ENCODE measurements at regions not wholly inside any gene's neighbourhood (a gene's known extent, or its start where the extent isn't known, plus 50 kb on each side); places are given as distances from the start of the nearest gene placed in this dataset.

DNA sequence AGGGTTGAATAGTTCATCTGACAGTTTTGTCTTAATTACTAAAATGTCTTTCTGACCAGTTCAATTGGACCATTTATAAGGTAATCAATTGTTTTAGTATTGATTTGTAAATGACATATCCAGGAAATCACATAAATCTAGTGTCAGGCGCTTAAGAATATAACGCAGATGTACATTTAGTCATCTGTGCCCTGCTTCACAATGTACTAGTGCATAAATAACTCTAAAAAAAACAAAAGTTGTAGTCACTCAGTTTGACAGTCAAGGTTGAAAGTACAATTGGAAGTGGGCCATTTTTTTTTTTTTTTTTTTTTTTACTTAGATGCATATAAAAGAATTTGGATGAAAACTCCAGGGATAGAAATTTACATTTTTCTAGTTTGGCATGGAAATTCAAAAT is 490.4 kb downstream of the PTPRC start:
- Histone ChIP-seq H2AFZ (ENCODE audit: low read length) (no peak overlapping the region), H2BK15ac (ENCODE audit: low read length) (no peak overlapping the region), H2AK5ac (ENCODE audit: low read depth, low read length) (no peak overlapping the region), H3K4me2 (ENCODE audit: insufficient read depth, low read length, poor library complexity, severe bottlenecking) (no peak overlapping the region), H3K79me1 (ENCODE audit: low read depth, low read length) (no peaks in the 10 kb centered on the region), H3K4me3 (ENCODE audit: low read length in 2 of 2) (no peak overlapping the region), H2BK120ac (ENCODE audit: low read depth, low read length) (no peak overlapping the region), H4K91ac (ENCODE audit: low read depth, low read length, poor library complexity) (no peak overlapping the region), H3K4me1 (ENCODE audit: control insufficient read depth in 2 of 2, insufficient read depth in 1 of 2, low read depth in 1 of 2, low read length in 2 of 2) (no peaks in the 10 kb centered on the region), H3K23ac (ENCODE audit: low read depth, low read length, poor library complexity) (no peak overlapping the region), H2BK12ac (ENCODE audit: low read length) (no peak overlapping the region), H3K27me3 (ENCODE audit: control insufficient read depth in 3 of 3, insufficient read depth in 3 of 3, low read depth in 1 of 3, low read length in 3 of 3) (no peaks in the 10 kb centered on the region), H2BK5ac (ENCODE audit: low read length) (no peak overlapping the region), H3K27ac (replicated peaks; ENCODE audit: low read length) (no peak overlapping the region), H3K18ac (ENCODE audit: low read length) (no peak overlapping the region), H4K8ac (ENCODE audit: low read depth, low read length) (no peak overlapping the region), H3K4ac (ENCODE audit: low read length) (no peak overlapping the region), H3K9ac (ENCODE audit: low read depth, low read length, poor library complexity) (no peak overlapping the region), H3K14ac (ENCODE audit: low read length) (no peak overlapping the region), H3K36me3 (replicated peaks in 1 of 2; ENCODE audit: control insufficient read depth in 2 of 2, insufficient read depth in 2 of 2, low read length in 2 of 2) (no peaks in the 10 kb centered on the region), H3K9me3 (replicated peaks in 1 of 2; ENCODE audit: control insufficient read depth in 2 of 2, insufficient read depth in 1 of 2, low read depth in 1 of 2, low read length in 2 of 2) (no peaks in the 10 kb centered on the region)
- DNase-seq (ENCODE audit: low spot score), result no peak
- WGBS, 2 donors (ENCODE audit: extremely low coverage in 2 of 2, insufficient read length in 2 of 2, insufficient replicate concordance in 1 of 2), result no CpG with 5 or more reads among the region's 2 CpGs

DNA sequence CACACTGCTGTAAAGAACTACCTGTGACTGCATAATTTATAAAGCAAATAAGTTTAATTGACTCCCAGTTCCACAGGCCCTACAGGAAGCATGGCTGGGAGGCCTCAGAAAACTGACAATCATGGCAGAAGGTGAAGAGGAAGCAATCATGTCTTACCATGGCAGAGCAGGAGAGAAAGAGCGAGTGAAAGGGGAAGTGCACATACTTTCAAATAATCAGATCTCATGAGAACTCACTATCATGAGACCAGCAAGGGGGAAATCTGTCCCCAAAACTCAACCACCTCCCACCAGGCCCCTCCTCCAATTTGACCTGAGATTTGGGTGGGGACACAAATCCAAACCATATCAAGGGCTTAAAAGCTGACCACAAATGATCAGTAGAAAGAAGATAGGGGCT is 493.2 kb downstream of the PTPRC start:
- WGBS, 2 donors (ENCODE audit: extremely low coverage in 2 of 2, insufficient read length in 2 of 2, insufficient replicate concordance in 1 of 2), result no CpG with 5 or more reads among the region's 1 CpG
- H2AK5ac ChIP-seq (ENCODE audit: low read depth, low read length), result no peak overlapping the region
- no peak overlapping the region for H3K18ac ChIP-seq (ENCODE audit: low read length)
- no peaks in the 10 kb centered on the region for H3K79me1 ChIP-seq (ENCODE audit: low read depth, low read length)
- H3K4me3 ChIP-seq (ENCODE audit: low read length in 2 of 2), result no peak overlapping the region
- H2BK120ac ChIP-seq (ENCODE audit: low read depth, low read length), result no peak overlapping the region
- H4K8ac ChIP-seq (ENCODE audit: low read depth, low read length), result no peak overlapping the region
- no peak overlapping the region for H3K9ac ChIP-seq (ENCODE audit: low read depth, low read length, poor library complexity)
- H2BK15ac ChIP-seq (ENCODE audit: low read length), result no peak overlapping the region
- no peak overlapping the region for H4K91ac ChIP-seq (ENCODE audit: low read depth, low read length, poor library complexity)
- no peaks in the 10 kb centered on the region for H3K27me3 ChIP-seq (ENCODE audit: control insufficient read depth in 3 of 3, insufficient read depth in 3 of 3, low read depth in 1 of 3, low read length in 3 of 3)
- peak overlapping the region; percentile 4 for H2AFZ ChIP-seq (ENCODE audit: low read length)
- no peak overlapping the region for H2BK5ac ChIP-seq (ENCODE audit: low read length)
- H3K4me2 ChIP-seq (ENCODE audit: insufficient read depth, low read length, poor library complexity, severe bottlenecking), result no peak overlapping the region
- no peak overlapping the region for H3K4ac ChIP-seq (ENCODE audit: low read length)
- H3K4me1 ChIP-seq (ENCODE audit: control insufficient read depth in 2 of 2, insufficient read depth in 1 of 2, low read depth in 1 of 2, low read length in 2 of 2), result no peaks in the 10 kb centered on the region
- H3K36me3 ChIP-seq (replicated peaks in 1 of 2; ENCODE audit: control insufficient read depth in 2 of 2, insufficient read depth in 2 of 2, low read length in 2 of 2), result no peaks in the 10 kb centered on the region
- no peak overlapping the region for H3K23ac ChIP-seq (ENCODE audit: low read depth, low read length, poor library complexity)
- DNase-seq (ENCODE audit: low spot score), result no peak
- H2BK12ac ChIP-seq (ENCODE audit: low read length), result no peak overlapping the region
- no peaks in the 10 kb centered on the region for H3K9me3 ChIP-seq (replicated peaks in 1 of 2; ENCODE audit: control insufficient read depth in 2 of 2, insufficient read depth in 1 of 2, low read depth in 1 of 2, low read length in 2 of 2)
- no peak overlapping the region for H3K14ac ChIP-seq (ENCODE audit: low read length)
- H3K27ac ChIP-seq (replicated peaks; ENCODE audit: low read length), result no peak overlapping the region

DNA sequence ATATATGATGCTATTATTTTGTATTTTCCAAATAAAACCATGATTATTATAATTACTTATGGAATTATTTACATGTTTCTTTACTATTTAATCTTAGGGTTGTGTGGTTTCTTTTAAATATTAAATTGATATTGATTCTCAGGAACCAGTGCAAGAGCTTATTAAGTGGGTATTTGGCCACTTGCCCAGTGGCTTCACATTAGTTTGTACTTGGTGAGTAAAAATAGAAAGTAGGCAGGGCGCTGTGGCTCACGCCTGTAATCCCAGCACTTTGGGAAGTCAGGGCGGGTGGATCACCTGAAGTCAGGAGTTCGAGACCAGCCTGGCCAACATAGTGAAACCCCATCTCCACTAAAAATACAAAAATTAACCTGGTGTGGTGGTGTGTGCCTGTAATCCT is 497.1 kb downstream of the PTPRC start:
- Histone ChIP-seq H3K36me3 (replicated peaks in 1 of 2; ENCODE audit: control insufficient read depth in 2 of 2, insufficient read depth in 2 of 2, low read length in 2 of 2) (no peaks in the 10 kb centered on the region), H3K9me3 (replicated peaks in 1 of 2; ENCODE audit: control insufficient read depth in 2 of 2, insufficient read depth in 1 of 2, low read depth in 1 of 2, low read length in 2 of 2) (no peaks in the 10 kb centered on the region), H3K23ac (ENCODE audit: low read depth, low read length, poor library complexity) (no peak overlapping the region), H3K4ac (ENCODE audit: low read length) (no peak overlapping the region), H2BK12ac (ENCODE audit: low read length) (no peak overlapping the region), H3K14ac (ENCODE audit: low read length) (no peak overlapping the region), H3K9ac (ENCODE audit: low read depth, low read length, poor library complexity) (no peak overlapping the region), H3K4me2 (ENCODE audit: insufficient read depth, low read length, poor library complexity, severe bottlenecking) (no peak overlapping the region), H2BK15ac (ENCODE audit: low read length) (no peak overlapping the region), H3K4me3 (ENCODE audit: low read length in 2 of 2) (no peak overlapping the region), H3K27ac (replicated peaks; ENCODE audit: low read length) (no peak overlapping the region), H3K27me3 (ENCODE audit: control insufficient read depth in 3 of 3, insufficient read depth in 3 of 3, low read depth in 1 of 3, low read length in 3 of 3) (no peaks in the 10 kb centered on the region), H2AK5ac (ENCODE audit: low read depth, low read length) (no peak overlapping the region), H3K18ac (ENCODE audit: low read length) (no peak overlapping the region), H4K8ac (ENCODE audit: low read depth, low read length) (no peak overlapping the region), H4K91ac (ENCODE audit: low read depth, low read length, poor library complexity) (no peak overlapping the region), H2BK5ac (ENCODE audit: low read length) (no peak overlapping the region), H2BK120ac (ENCODE audit: low read depth, low read length) (no peak overlapping the region), H2AFZ (ENCODE audit: low read length) (no peak overlapping the region), H3K79me1 (ENCODE audit: low read depth, low read length) (no peaks in the 10 kb centered on the region), H3K4me1 (ENCODE audit: control insufficient read depth in 2 of 2, insufficient read depth in 1 of 2, low read depth in 1 of 2, low read length in 2 of 2) (no peaks in the 10 kb centered on the region)
- WGBS, 2 donors (ENCODE audit: extremely low coverage in 2 of 2, insufficient read length in 2 of 2, insufficient replicate concordance in 1 of 2), result no CpG with 5 or more reads among the region's 4 CpGs
- no peak for DNase-seq (ENCODE audit: low spot score)

DNA sequence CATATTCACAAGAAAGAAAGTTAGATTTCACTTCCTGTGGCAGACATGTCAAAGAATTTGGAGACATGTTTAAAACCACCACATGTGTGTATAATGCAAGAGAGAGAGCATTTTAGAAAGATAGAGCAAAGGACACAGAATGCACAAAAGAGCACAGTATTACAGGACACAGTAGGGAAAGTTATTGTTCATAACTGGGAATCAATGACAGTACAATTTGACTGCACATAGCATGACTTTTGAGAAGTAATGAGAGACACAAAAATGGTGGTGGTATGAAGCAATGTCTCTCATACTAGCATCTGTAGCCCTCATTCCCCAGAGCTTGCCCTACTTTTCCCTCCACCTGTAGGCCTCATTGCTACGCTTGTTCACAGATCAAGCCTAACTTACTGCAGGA is 499.2 kb downstream of the PTPRC start:
- H3K4me3 ChIP-seq (ENCODE audit: low read length in 2 of 2), result no peak overlapping the region
- no peaks in the 10 kb centered on the region for H3K27me3 ChIP-seq (ENCODE audit: control insufficient read depth in 3 of 3, insufficient read depth in 3 of 3, low read depth in 1 of 3, low read length in 3 of 3)
- no peak overlapping the region for H3K27ac ChIP-seq (replicated peaks; ENCODE audit: low read length)
- H3K14ac ChIP-seq (ENCODE audit: low read length), result no peak overlapping the region
- H3K23ac ChIP-seq (ENCODE audit: low read depth, low read length, poor library complexity), result no peak overlapping the region
- H3K9ac ChIP-seq (ENCODE audit: low read depth, low read length, poor library complexity), result no peak overlapping the region
- H3K4me1 ChIP-seq (ENCODE audit: control insufficient read depth in 2 of 2, insufficient read depth in 1 of 2, low read depth in 1 of 2, low read length in 2 of 2), result no peaks in the 10 kb centered on the region
- no peaks in the 10 kb centered on the region for H3K36me3 ChIP-seq (replicated peaks in 1 of 2; ENCODE audit: control insufficient read depth in 2 of 2, insufficient read depth in 2 of 2, low read length in 2 of 2)
- no peak overlapping the region for H3K4me2 ChIP-seq (ENCODE audit: insufficient read depth, low read length, poor library complexity, severe bottlenecking)
- no peak overlapping the region for H4K8ac ChIP-seq (ENCODE audit: low read depth, low read length)
- no peak for DNase-seq (ENCODE audit: low spot score)
- no peak overlapping the region for H2AK5ac ChIP-seq (ENCODE audit: low read depth, low read length)
- WGBS, 2 donors (ENCODE audit: extremely low coverage in 2 of 2, insufficient read length in 2 of 2, insufficient replicate concordance in 1 of 2), result no CpG with 5 or more reads among the region's 1 CpG
- H2BK120ac ChIP-seq (ENCODE audit: low read depth, low read length), result no peak overlapping the region
- no peak overlapping the region for H2BK15ac ChIP-seq (ENCODE audit: low read length)
- H3K9me3 ChIP-seq (replicated peaks in 1 of 2; ENCODE audit: control insufficient read depth in 2 of 2, insufficient read depth in 1 of 2, low read depth in 1 of 2, low read length in 2 of 2), result no peaks in the 10 kb centered on the region
- H3K79me1 ChIP-seq (ENCODE audit: low read depth, low read length), result no peaks in the 10 kb centered on the region
- no peak overlapping the region for H2BK5ac ChIP-seq (ENCODE audit: low read length)
- no peak overlapping the region for H2BK12ac ChIP-seq (ENCODE audit: low read length)
- no peak overlapping the region for H3K4ac ChIP-seq (ENCODE audit: low read length)
- peak overlapping the region; percentile 13 for H2AFZ ChIP-seq (ENCODE audit: low read length)
- no peak overlapping the region for H3K18ac ChIP-seq (ENCODE audit: low read length)
- H4K91ac ChIP-seq (ENCODE audit: low read depth, low read length, poor library complexity), result no peak overlapping the region
